AG04449 (cell line): ENCODE measurements at regions not wholly inside any gene's neighbourhood (a gene's known extent, or its start where the extent isn't known, plus 50 kb on each side); places are given as distances from the start of the nearest gene placed in this dataset.

Experiments
- CTCF ChIA-PET: fragments of 350-600 bp; formaldehyde crosslinking; extraction: SDS; loops from one replicate; lab custom pipeline; 2021; ENCODE audit warnings: antibody characterized with exemption; lab: Yijun Ruan, JAX
- POLR2A ChIA-PET: fragments of 400-600, 350-600 bp; formaldehyde crosslinking; extraction: SDS; loops from one replicate; lab custom pipeline; 2020; ENCODE audit warnings: antibody characterized with exemption, inconsistent platforms; lab: Yijun Ruan, JAX
- DNase-seq: peaks from one replicate; pipeline ENCODE4 v3.0.0-alpha.2; 2010; ENCODE audit warnings: low read depth, low spot score
- H3K4me3 ChIP-seq: 2 replicates; pipeline ENCODE4 v1.5.1; 2011; ENCODE audit warnings: low read depth, mild to moderate bottlenecking, control low read depth, low read length
- CTCF ChIP-seq: IDR thresholded peaks from one replicate; pipeline ENCODE4 v1.5.1; 2011; ENCODE audit warnings: mild to moderate bottlenecking, moderate library complexity, low read length, control low read depth, inconsistent platforms; ENCODE audit not compliant: insufficient read depth; ENCODE audit errors: missing control alignments

GRCh38 chr14:85333841-85334240 lies 196.1 kb upstream of the FLRT2 start:
- no peak for TF ChIP-seq CTCF
- no peak for DNase-seq
- no peak overlapping the region for H3K4me3 ChIP-seq
- CTCF ChIA-PET: no interaction called here
- POLR2A ChIA-PET: no interaction called here

GRCh38 chr14:85334316-85334715 lies 195.6 kb upstream of the FLRT2 start:
- CTCF ChIA-PET: no interaction called here
- no peak for DNase-seq
- no peak overlapping the region for H3K4me3 ChIP-seq
- TF ChIP-seq CTCF: no peak
- POLR2A ChIA-PET: no interaction called here

- TF ChIP-seq CTCF: no peak
- DNase-seq: no peak
- POLR2A ChIA-PET: no interaction called here
- CTCF ChIA-PET: no interaction called here
- H3K4me3 ChIP-seq: no peak overlapping the region
These were observed 193.7 kb upstream of the FLRT2 start for GRCh38 chr14:85336257-85336656.

- ChIA-PET POLR2A (no interaction called here), CTCF (interaction anchor here (1.3 kb wide), 1 partner anchor 12 kb away, joined by 4 read pairs; no protein-coding TSS in a partner anchor)
- no peak for TF ChIP-seq CTCF
- DNase-seq: no peak
- H3K4me3 ChIP-seq: no peak overlapping the region
These were observed 193.1 kb upstream of the FLRT2 start for GRCh38 chr14:85336817-85337216.

- no peak for DNase-seq
- H3K4me3 ChIP-seq: no peak overlapping the region
- CTCF ChIA-PET: no interaction called here
- TF ChIP-seq CTCF: no peak
- POLR2A ChIA-PET: no interaction called here
These were observed 191.0 kb upstream of the FLRT2 start for GRCh38 chr14:85338895-85339294.

GRCh38 chr14:85342858-85343607 lies 186.9 kb upstream of the FLRT2 start:
- TF ChIP-seq CTCF: no peak
- CTCF ChIA-PET: no interaction called here
- no peak overlapping the region for H3K4me3 ChIP-seq
- DNase-seq: no peak
- POLR2A ChIA-PET: no interaction called here
